ENCODE measurements at regions not wholly inside any gene's neighbourhood (a gene's known extent, or its start where the extent isn't known, plus 50 kb on each side); places are given as distances from the start of the nearest gene placed in this dataset.

DNA sequence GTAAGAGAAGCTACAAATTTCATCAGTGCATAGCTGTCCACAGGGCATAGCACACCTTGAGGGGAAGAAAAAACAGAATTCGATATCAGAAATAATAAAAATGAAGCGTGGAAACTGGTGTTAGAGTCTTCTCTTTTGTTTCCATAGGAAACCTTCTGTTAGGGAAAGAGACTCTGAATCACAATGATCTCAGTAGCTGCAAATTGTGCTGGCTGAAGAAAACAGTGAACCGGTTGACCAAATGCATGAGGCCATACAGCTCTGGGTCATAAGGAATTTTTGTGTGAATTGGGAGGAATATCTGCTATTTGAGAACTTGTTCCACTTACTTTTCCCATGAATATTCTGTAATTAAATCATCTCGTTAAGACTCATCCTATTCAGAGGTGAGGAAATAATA, 580.2 kb upstream of the NECTIN3 start:
- no peak overlapping the region for H3K4me3 ChIP-seq (ENCODE audit: low read depth, low read length)
- no peak for DNase-seq (ENCODE audit: low read depth, low spot score)
- TF ChIP-seq, protein P1, sequence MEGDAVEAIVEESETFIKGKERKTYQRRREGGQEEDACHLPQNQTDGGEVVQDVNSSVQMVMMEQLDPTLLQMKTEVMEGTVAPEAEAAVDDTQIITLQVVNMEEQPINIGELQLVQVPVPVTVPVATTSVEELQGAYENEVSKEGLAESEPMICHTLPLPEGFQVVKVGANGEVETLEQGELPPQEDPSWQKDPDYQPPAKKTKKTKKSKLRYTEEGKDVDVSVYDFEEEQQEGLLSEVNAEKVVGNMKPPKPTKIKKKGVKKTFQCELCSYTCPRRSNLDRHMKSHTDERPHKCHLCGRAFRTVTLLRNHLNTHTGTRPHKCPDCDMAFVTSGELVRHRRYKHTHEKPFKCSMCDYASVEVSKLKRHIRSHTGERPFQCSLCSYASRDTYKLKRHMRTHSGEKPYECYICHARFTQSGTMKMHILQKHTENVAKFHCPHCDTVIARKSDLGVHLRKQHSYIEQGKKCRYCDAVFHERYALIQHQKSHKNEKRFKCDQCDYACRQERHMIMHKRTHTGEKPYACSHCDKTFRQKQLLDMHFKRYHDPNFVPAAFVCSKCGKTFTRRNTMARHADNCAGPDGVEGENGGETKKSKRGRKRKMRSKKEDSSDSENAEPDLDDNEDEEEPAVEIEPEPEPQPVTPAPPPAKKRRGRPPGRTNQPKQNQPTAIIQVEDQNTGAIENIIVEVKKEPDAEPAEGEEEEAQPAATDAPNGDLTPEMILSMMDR (IDR thresholded peaks at IDR 0.05; ENCODE audit: low read depth, low read length): no peak
- in situ Hi-C loops (cut with HindIII; ENCODE audit: low sequenced_read_pairs): no loop called here

DNA sequence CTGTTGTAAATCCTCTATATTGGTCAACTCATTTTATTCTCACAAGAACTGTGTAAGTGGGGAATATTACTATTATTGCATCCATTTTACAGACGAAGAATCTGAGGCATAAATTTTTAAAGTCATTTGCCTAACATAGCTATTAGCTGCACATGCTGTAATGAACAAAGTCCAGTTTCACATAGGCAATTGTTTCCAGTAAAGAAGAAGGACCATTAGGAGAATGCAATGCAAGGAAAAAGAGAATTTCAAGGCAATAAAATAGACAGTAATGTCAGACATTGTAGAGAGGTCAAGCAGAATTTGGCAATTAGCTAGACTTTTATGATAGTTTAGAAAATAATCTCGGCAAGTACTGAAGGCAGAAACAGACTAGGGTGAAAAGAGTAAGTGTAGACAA, 578.7 kb upstream of the NECTIN3 start:
- in situ Hi-C loops (cut with HindIII; ENCODE audit: low sequenced_read_pairs): no loop called here
- TF ChIP-seq, protein P1 (IDR thresholded peaks at IDR 0.05; ENCODE audit: low read depth, low read length): no peak
- no peak for DNase-seq (ENCODE audit: low read depth, low spot score)
- H3K4me3 ChIP-seq (ENCODE audit: low read depth, low read length): no peak overlapping the region

DNA sequence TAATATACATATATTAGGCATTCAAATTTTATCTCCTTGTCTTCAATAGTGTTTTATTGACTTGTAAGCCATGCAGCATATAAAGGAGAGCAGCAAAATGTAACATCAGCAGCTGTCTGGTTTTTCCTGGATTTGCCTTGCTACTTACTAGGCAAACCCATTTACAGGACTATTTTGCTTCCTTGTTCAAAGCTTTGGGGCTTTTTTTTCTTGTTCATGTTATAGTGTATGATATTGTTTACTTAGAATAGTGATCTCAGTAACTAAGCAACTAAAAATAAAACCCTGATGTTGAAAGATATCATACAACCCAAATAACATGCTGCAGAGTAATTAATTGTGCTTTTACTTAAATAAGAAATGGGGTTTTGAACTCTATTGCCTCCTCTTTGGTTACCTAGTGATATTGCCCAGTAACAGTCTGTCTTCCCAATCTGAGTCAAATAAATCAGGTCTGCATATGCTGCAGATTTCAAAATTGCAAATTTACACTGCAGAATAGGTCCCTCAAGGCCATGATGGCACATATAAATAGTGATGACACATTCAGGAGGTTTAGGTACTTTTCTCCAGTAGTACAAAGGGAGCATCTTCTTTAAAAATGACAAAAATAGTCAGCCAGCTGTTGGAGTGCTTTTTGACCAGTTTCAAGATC, 578.1 kb upstream of the NECTIN3 start:
- no peak for DNase-seq (ENCODE audit: low read depth, low spot score)
- TF ChIP-seq, protein P1 (IDR thresholded peaks at IDR 0.05; ENCODE audit: low read depth, low read length): no peak
- no peak overlapping the region for H3K4me3 ChIP-seq (ENCODE audit: low read depth, low read length)
- in situ Hi-C loops (cut with HindIII; ENCODE audit: low sequenced_read_pairs): no loop called here

DNA sequence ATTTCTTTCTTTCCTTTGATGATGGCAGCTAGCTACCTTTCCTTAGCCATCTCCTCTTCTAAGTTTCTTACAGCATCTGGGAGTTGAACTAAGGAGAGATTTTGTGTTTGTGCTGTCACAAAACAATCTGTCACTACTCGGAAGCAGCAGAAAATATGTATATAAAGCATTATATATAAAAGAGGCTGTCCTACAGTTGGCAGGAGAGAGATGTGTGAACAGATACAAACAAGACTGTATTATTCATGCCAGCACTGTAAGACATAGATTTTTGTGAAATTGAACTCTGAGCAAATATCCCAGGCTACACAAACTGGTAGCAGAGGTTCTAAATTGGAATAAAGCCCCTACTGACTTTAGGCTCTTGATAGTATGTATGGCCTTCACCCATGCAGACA, 577.5 kb upstream of the NECTIN3 start:
- no peak overlapping the region for H3K4me3 ChIP-seq (ENCODE audit: low read depth, low read length)
- TF ChIP-seq, protein P1 (IDR thresholded peaks at IDR 0.05; ENCODE audit: low read depth, low read length): no peak
- in situ Hi-C loops (cut with HindIII; ENCODE audit: low sequenced_read_pairs): no loop called here
- no peak for DNase-seq (ENCODE audit: low read depth, low spot score)

DNA sequence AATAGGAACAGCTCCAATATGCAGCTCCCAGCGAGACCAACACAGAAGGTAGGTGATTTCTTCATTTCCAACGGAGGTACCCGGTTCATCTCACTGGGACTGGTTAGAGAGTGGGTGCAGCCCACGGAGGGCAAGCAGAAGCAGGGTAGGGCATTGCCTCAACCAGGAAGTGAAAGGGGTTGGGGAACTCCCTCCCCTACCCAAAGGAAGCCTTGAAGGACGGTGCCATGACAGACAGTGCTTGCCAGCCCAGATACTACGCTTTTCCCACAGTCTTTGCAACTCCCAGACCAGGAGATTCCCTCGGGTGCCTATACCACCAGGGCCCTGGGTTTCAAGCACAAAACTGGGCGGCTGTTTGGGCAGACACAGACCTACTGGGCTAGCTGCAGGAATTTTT, 576.9 kb upstream of the NECTIN3 start:
- TF ChIP-seq, protein P1 (IDR thresholded peaks at IDR 0.05; ENCODE audit: low read depth, low read length): no peak
- in situ Hi-C loops (cut with HindIII; ENCODE audit: low sequenced_read_pairs): no loop called here
- H3K4me3 ChIP-seq (ENCODE audit: low read depth, low read length): no peak overlapping the region
- no peak for DNase-seq (ENCODE audit: low read depth, low spot score)

DNA sequence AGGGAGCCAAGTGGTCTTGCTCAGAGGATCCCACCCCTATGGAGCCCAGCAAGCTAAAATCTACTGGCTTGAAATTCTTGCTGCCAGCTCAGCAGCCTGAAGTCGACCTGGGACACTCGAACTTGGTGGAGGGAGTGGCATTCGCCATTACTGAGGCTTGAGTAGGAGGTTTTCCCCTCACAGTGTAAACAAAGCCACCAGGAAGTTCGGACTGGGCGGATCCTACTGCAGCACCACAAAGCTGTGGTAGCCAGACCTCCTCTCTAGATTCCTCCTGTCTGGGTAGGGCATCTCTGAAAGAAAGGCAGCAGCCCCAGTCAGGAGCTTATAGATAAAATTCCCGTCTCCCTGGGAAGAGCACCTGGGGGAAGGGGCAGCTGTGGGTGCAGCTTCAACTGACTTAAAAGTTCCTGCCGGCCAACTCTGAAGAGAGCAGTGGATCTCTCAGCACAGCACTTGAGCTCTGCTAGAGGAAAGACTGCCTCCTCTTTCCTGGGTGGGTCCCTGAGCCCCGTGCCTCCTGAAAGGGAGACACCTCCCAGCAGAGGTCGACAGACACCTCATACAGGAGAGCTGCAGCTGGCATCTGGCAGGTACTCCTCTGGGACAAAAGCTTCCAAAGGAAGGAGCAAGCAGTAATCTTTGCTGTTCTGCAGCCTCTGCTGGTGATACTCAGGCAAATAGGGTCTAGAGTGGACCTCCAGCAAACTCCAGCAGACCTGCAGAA, 576.3 kb upstream of the NECTIN3 start:
- no peak for DNase-seq (ENCODE audit: low read depth, low spot score)
- TF ChIP-seq, protein P1 (IDR thresholded peaks at IDR 0.05; ENCODE audit: low read depth, low read length): no peak
- no peak overlapping the region for H3K4me3 ChIP-seq (ENCODE audit: low read depth, low read length)
- in situ Hi-C loops (cut with HindIII; ENCODE audit: low sequenced_read_pairs): no loop called here
